HUES6 (cell line): ENCODE measurements at regions not wholly inside any gene's neighbourhood (a gene's known extent, or its start where the extent isn't known, plus 50 kb on each side); places are given as distances from the start of the nearest gene placed in this dataset.

Experiments used
- H3K27ac ChIP-seq: 2 replicates; pipeline ENCODE4 v1.7.0; 2013; ENCODE audit warnings: low read depth, mild to moderate bottlenecking, low read length, inconsistent platforms
- H3K27me3 ChIP-seq: 2 replicates; pipeline ENCODE4 v1.6.1; 2013; ENCODE audit warnings: low read length; ENCODE audit not compliant: control insufficient read depth, insufficient read depth
- H3K36me3 ChIP-seq: 2 replicates; pipeline ENCODE4 v1.6.1; 2013; ENCODE audit warnings: low read length; ENCODE audit not compliant: control insufficient read depth, insufficient read depth
- H3K4me1 ChIP-seq: 2 replicates; pipeline ENCODE4 v1.6.1; 2013; ENCODE audit warnings: low read length; ENCODE audit not compliant: control insufficient read depth, insufficient read depth
- H3K4me3 ChIP-seq: 2 replicates; pipeline ENCODE4 v1.5.1; 2013; ENCODE audit warnings: low read depth, low read length
- H3K9ac ChIP-seq: one replicate; pipeline ENCODE4 v1.6.1; 2013; ENCODE audit warnings: mild to moderate bottlenecking, low read length
- H3K9me3 ChIP-seq: 2 replicates; pipeline ENCODE4 v1.6.1; 2013; ENCODE audit warnings: low read depth, low read length; ENCODE audit not compliant: control insufficient read depth, insufficient read depth

- H3K27me3 ChIP-seq, result no peaks in the 10 kb centered on the region
- no peak overlapping the region for H3K4me3 ChIP-seq
- H3K27ac ChIP-seq, result no peak overlapping the region; the same call in 1 of the 2 replicates
- no peaks in the 10 kb centered on the region for H3K36me3 ChIP-seq
- H3K9ac ChIP-seq, result no peak overlapping the region
- peaks cover 5% of the 10 kb centered on the region; the same call in 1 of the 2 replicates for H3K9me3 ChIP-seq
- peaks cover 9% of the 10 kb centered on the region for H3K4me1 ChIP-seq
These were observed 474.8 kb downstream of the METTL4 start for GRCh38 chr18:2096551-2096950.

DNA sequence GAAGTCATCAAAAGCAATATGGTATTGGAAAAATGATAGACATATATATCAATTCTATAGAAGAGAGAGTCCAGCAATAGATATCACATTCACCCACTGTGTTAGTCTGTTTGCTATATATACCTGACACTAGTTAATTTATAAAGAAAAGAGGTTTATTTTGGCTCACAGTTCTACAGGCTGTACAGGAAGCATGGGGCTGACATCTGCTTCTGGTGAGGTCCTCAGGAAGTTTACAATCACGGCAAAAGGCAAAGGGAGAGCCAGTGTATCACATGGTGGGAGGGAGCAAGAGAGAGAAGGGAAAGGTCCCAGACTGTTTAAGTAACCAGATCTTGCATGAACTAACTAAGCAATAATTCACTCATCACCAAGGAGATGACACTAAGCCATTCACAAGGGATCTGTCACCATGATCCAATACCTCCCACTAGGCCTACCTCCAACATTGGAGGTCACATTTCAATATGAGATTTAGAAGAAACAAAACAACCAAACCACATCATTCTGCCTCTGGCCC lies 470.6 kb downstream of the METTL4 start:
- Histone ChIP-seq H3K4me1 (peaks cover 3% of the 10 kb centered on the region; the same call in 1 of the 2 replicates), H3K27me3 (no peaks in the 10 kb centered on the region), H3K36me3 (no peaks in the 10 kb centered on the region), H3K27ac (no peak overlapping the region), H3K4me3 (no peak overlapping the region), H3K9me3 (peaks cover 5% of the 10 kb centered on the region; the same call in 1 of the 2 replicates), H3K9ac (no peak overlapping the region)

GRCh38 chr18:2102022-2102421 lies 469.3 kb downstream of the METTL4 start:
- Histone ChIP-seq H3K36me3 (no peaks in the 10 kb centered on the region), H3K27me3 (no peaks in the 10 kb centered on the region), H3K4me3 (no peak overlapping the region), H3K4me1 (no peaks in the 10 kb centered on the region), H3K9ac (no peak overlapping the region), H3K27ac (no peak overlapping the region), H3K9me3 (peaks cover 5% of the 10 kb centered on the region; the same call in 1 of the 2 replicates)

DNA sequence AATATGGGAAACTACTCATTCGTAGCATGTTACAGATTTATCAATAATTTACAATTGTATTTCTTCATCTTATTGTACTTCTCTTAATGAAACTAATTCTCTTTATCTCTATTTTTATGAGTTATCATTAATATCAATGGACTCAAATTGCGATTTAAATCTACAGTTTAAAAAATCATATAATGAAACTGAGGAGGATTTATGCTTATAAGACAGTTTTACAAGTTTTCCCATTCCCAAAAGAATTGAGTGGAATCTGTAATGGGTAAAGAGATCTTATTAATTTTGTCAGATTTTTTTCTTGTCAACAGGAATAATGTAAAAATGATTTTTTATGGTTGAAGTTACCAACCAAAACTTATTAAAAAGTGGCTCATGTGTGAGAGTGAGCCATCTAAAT lies 468.0 kb downstream of the METTL4 start:
- Histone ChIP-seq H3K36me3 (no peaks in the 10 kb centered on the region), H3K9ac (no peak overlapping the region), H3K4me1 (no peaks in the 10 kb centered on the region), H3K9me3 (peaks cover 5% of the 10 kb centered on the region; the same call in 1 of the 2 replicates), H3K4me3 (no peak overlapping the region), H3K27me3 (no peaks in the 10 kb centered on the region), H3K27ac (no peak overlapping the region)

- H3K9ac ChIP-seq, result no peak overlapping the region
- H3K36me3 ChIP-seq, result no peaks in the 10 kb centered on the region
- peaks cover 5% of the 10 kb centered on the region; the same call in 1 of the 2 replicates for H3K9me3 ChIP-seq
- no peaks in the 10 kb centered on the region for H3K27me3 ChIP-seq
- H3K27ac ChIP-seq, result no peak overlapping the region
- H3K4me1 ChIP-seq, result no peaks in the 10 kb centered on the region
- no peak overlapping the region for H3K4me3 ChIP-seq
These were observed 466.5 kb downstream of the METTL4 start for GRCh38 chr18:2104620-2105462.

GRCh38 chr18:2108591-2108990 lies 462.7 kb downstream of the METTL4 start:
- no peak overlapping the region for H3K27ac ChIP-seq
- H3K9me3 ChIP-seq, result no peaks in the 10 kb centered on the region
- H3K4me1 ChIP-seq, result no peaks in the 10 kb centered on the region
- no peak overlapping the region for H3K9ac ChIP-seq
- H3K36me3 ChIP-seq, result no peaks in the 10 kb centered on the region
- no peak overlapping the region for H3K4me3 ChIP-seq
- no peaks in the 10 kb centered on the region for H3K27me3 ChIP-seq

GRCh38 chr18:2111456-2111855 lies 459.8 kb downstream of the METTL4 start:
- Histone ChIP-seq H3K36me3 (no peaks in the 10 kb centered on the region), H3K4me3 (no peak overlapping the region), H3K27ac (no peak overlapping the region), H3K9me3 (no peaks in the 10 kb centered on the region), H3K9ac (no peak overlapping the region), H3K27me3 (no peaks in the 10 kb centered on the region), H3K4me1 (no peaks in the 10 kb centered on the region)

DNA sequence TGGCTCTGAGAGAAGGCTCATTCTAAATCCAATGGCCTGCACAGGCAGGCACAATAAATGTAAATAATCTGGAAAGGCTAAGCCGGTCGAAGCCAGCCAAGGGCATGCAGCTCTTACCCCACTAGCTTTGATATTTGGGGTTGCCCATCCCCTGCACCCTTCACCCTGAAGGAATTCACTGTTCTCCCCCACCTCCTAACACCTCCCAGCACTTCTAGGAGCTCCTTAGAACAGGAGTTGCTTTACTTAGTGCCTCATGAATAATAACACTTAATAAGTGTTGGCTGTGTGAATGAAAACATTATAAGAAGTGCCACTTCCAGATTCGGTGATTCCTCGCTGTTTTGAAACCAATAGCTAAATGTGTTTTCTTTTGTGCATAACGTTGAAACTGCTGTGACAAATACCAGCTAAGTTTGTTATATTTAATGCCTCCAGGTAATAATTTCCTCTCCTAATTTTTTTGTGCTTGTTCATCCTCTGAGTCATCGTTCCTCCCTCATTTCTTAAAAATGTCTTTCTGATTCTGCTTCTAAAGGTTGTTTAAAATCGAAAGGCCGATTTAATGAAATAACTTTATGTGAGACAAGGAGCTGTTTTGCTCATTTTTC lies 458.8 kb downstream of the METTL4 start:
- H3K4me1 ChIP-seq, result no peaks in the 10 kb centered on the region
- no peaks in the 10 kb centered on the region for H3K9me3 ChIP-seq
- no peak overlapping the region for H3K4me3 ChIP-seq
- no peak overlapping the region for H3K27ac ChIP-seq
- no peak overlapping the region for H3K9ac ChIP-seq
- no peaks in the 10 kb centered on the region for H3K27me3 ChIP-seq
- H3K36me3 ChIP-seq, result no peaks in the 10 kb centered on the region

- H3K9me3 ChIP-seq, result no peaks in the 10 kb centered on the region
- no peak overlapping the region for H3K27ac ChIP-seq
- H3K4me1 ChIP-seq, result no peaks in the 10 kb centered on the region
- no peaks in the 10 kb centered on the region for H3K27me3 ChIP-seq
- H3K36me3 ChIP-seq, result no peaks in the 10 kb centered on the region
- H3K4me3 ChIP-seq, result no peak overlapping the region
- H3K9ac ChIP-seq, result no peak overlapping the region
These were observed 457.0 kb downstream of the METTL4 start for GRCh38 chr18:2114289-2114688.

DNA sequence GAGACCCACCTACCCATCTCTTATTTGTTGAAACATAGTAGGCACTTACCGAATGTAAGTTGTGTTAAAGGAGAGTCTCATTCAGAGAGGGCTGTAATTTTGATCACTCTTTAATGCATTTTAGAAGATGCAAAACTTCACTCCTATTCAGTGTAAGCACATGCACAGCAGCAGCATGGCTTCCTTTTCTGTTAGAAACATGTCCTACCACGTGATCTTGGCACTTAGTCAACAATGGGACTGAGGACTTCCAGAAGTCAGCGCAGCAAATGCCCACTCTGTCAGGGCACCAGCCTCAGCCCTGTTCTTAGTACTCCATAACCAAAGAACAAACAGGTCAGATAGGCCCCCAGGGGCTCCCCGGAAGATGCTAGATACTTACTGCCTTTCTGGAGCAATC lies 456.5 kb downstream of the METTL4 start:
- Histone ChIP-seq H3K4me1 (no peaks in the 10 kb centered on the region), H3K4me3 (no peak overlapping the region)

DNA sequence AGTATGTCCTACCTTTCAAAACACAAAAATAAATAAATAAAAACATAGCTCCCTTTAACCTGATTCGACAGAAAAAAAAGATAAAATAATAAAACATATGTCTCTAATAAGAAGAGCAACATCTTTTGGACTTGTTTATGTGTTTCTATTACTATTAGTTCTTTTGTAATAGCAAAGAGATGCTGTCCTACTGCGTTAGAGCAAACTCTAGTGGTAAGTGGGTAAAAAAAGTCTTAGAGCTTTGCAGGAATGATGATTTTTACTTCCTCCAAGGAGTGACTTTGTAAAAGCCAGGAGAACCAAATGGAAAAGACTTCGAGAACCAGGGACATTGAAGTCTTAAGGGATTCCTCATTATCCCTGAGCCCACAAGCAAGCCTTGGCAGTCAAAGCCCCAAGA lies 450.1 kb downstream of the METTL4 start:
- Histone ChIP-seq H3K27me3 (no peaks in the 10 kb centered on the region), H3K36me3 (no peaks in the 10 kb centered on the region), H3K9ac (no peak overlapping the region), H3K27ac (no peak overlapping the region), H3K9me3 (no peaks in the 10 kb centered on the region), H3K4me1 (0 out of 2 replicates have a peak, but pooled peaks cover 4% of the 10 kb centered on the region), H3K4me3 (no peak overlapping the region)

More for the DNA sequence above, 456.5 kb downstream of the METTL4 start:
- Histone ChIP-seq H3K9ac (no peak overlapping the region), H3K27me3 (no peaks in the 10 kb centered on the region), H3K9me3 (no peaks in the 10 kb centered on the region), H3K27ac (no peak overlapping the region), H3K36me3 (no peaks in the 10 kb centered on the region)
